HG03460 (cell line): ENCODE measurements at regions not wholly inside any gene's neighbourhood (a gene's known extent, or its start where the extent isn't known, plus 50 kb on each side); places are given as distances from the start of the nearest gene placed in this dataset.
"Not testable (repeated sequence)": the region's sequence is repeated elsewhere in the genome, so short reads cannot be mapped to it uniquely, and the experiment has no call there.

ENCODE experiments used
- ATAC-seq: cut with Tn5 transposase; IDR thresholded peaks from one replicate; pipeline ENCODE4 v1.9.1; 2021; ENCODE audit not compliant: unreplicated experiment

DNA sequence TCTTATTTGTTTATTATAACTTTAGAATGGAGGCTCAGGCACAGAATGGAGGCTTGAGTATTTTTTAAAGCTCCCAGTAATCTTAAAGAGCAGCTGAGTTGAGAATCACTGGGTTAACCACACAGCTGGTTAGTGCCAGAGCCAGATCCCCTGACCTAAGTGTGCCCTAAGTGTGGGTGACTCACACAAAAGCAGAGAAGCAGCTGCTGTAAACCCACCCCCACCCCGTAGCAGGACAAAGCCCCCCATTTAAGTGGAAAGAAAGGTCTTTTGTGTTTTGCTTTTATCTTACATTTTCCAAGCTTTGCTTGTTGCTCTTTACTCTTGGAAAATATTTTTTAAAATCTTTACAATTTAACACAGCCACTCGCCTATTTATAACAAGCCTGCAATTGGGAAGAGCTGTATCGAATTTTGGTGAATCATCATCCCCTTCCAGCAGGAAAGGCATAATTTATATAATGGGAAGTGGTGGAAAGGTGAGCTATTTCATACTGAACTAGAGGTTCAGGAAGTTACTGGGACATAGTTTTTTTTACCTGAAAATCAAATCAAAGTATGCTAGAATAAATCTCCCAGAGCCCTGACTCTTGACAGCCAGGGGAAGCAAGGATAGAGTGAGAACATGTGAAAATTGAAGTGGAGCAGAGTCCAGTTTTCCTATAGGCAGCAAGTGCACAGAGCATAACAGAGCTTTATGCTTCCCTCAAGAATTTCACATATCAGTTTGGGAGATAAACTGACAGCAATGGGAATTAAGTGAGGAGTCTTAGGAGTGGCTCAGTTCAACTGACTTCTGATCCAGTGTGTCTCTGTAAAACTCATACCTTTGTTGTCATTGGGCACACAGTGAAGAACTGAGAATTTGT, 405.7 kb downstream of the AASDHPPT start:
- no peak for ATAC-seq

DNA sequence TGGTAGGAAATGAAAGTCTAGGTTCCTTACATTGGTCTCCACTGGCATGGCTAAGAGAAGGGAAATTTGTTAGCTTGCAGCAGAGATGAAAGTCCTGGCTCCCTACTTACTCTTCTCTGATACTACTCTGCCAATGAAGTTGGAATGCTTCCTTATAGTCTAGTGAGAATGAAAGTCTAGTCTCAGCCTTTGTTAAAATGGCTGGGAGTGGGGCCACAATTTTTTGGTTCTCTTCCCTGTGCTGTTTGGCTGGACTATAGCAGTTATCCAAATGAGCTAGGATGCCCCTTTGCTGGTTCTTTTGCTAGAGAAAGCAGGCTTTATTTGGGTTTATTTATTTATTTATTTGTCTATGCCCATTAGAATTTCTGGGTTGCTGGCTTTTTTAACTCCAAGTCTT, 414.3 kb downstream of the AASDHPPT start:
- ATAC-seq: no peak

DNA sequence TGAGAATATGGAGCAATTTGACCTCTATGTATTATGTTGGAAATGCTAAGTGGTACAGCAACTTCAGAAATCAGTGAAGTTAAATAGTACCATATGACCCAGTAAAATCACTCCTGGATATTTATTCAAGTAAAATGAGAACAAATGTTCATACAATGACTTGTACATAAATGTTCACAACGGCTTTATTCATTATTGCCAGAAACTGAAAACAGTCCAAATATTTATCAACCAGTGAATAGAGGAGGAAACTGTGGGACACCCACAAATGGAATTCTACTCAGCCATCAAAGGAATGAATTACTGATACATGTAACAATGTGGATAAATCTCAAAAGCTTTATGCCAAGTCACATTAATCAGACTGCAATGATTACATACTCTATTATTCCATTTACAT, 416.3 kb downstream of the AASDHPPT start:
- no peak for ATAC-seq

DNA sequence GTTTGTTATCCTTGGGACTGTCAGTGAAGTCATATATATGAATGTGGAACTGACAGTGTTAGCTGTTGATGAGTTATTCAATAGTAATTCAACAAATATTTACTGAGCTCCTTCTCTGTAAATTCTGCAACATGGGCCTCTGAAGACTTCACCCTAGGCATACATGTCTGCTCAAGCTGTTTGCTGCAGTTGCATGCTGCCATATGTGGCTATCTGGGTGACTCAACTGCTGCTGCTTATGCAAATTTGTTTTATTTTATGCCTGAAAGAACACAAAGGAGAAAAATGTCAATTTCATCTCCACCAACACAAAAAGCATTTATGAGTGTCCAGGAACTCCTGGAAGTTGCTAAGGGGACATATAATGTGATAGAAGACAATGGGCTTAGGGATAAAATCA, 417.6 kb downstream of the AASDHPPT start:
- no peak for ATAC-seq

DNA sequence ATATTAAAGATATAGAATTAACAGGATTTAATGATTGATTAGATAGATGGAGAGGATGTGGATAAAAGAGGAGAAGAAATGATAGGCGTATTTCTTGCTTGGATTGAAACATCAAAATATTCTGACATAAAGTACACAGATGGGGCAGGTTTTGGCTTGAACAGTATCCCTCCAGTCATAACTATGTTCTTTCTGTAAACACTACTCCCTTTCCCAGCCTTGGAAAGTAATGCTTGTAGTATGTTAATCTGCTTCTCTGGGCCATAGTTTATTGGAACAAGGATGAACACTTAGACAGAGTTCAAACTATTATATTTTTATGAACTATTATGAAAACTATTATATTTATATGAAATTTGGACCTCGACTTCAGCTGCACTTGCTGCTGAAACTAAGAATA, 419.2 kb downstream of the AASDHPPT start:
- no peak for ATAC-seq

DNA sequence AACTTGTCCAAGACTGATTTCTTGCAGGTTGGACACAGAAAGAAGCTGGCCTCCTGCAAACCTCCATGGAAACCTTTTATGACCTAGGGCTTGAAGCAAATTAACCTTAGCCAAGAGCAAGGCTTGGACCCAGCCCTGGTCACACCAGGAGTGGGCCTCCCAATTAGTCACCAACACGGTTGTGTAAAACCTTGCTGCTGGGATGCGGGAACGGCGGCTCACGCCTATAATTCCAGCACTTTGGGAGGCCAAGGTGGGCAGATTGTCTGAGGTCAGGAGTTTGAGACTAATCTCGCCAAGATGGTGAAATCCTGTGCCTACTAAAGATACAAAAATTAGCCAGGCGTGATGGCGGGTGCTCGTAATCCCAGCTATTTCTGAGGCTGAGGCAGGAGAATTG, 419.9 kb downstream of the AASDHPPT start:
- no peak for ATAC-seq

DNA sequence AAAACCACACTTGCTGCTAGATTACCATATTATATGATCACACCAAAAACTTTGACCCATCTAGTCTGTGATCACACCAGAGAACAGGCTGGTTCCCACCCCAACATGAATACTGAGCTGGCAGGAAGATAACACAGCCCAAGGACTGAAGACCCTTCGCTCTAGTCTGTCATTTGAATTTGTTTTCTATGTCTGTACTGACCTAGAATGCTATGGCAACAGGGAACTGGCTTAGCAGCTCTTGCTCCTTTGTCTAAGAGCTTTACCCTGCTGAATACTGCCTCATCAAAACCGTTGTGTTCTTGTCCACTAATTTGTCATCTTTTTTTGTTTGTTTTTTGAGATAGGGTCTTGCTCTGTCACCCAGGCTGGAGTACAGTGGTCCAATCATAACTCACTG, 420.4 kb downstream of the AASDHPPT start:
- no peak for ATAC-seq

DNA sequence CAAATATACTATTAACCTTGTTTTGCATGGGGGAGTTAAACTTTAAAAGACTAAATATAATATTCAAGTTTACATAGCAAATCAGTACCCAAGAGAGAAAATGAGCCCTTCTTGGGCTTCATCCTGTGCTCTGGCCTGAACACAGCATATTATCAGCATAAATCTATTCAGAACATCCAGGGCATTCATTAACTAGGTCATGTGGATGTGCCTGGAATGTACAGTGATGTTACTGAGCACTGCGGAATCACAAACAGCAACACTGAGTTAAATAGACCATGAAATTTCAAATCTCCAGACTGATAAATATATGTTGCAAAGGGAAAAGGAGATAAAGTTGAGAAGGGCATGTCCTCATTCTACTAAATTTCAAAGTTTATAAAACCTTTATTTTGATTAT, 426.4 kb downstream of the AASDHPPT start:
- ATAC-seq: no peak

DNA sequence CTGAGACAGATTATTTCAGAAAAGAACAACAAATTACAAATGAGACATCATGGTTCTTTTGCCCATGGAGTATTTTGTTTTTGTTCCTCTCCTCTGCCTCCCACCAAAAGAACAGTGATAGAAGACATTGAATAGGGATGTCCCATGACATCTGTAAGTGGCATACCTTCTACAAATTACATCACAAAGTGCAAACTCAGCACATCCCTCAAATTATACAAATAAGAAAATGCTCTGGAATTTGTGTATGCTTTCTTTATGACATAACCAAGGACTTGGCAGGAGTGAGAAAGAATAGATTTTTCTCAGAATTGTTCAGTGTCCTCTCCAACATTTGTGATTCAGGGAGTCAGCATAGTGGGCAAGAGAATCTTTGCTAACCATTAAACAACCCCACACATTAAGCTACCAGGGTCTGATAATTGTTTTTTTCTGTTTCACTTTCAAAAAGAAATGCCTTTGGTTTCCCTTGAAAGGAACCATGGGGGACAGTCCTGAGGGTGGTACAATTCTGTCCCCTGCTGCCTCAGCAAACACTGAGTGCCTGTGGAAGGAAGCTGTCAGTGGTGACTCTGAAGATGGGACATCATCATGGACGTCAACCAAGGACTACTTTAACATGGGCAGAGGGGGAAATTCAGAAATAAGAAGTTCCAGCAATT, 430.3 kb downstream of the AASDHPPT start:
- no peak for ATAC-seq

DNA sequence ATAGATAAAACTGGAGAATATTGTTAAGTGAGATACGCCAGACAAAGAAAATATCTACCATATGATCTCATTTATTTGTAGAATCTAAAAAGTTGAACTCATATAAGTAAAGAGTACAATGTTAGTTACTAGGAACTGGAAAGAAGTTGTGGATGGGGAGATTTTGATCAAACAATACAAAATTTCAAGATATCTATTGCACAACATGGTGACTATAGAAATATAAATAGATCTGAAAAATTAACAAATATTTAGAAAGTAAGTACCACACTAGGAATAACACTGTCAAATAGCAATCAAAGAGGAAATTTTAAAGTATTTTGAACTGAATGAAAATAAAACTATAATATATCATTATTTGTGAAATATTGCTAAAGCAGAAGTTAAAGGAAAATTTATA, 437.2 kb downstream of the AASDHPPT start:
- no peak for ATAC-seq

DNA sequence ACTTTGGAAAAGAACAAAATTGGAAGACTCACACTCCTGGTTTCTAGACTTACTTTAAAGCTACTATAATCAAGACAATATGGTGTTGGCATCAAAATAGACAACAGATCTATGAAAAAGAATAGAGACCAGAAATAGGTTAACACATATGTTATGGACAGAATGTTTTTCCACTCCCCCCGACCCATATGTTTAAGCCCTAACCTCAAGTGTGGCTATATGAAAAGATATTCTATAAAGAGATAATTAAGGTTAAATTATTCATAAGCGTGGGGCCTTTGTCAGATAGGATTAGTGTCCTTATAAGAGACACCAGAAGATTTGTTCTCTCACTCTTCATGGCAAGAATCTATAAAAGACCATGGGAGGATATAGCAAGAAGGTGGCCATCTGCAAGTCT, 440.0 kb downstream of the AASDHPPT start:
- ATAC-seq: no peak

DNA sequence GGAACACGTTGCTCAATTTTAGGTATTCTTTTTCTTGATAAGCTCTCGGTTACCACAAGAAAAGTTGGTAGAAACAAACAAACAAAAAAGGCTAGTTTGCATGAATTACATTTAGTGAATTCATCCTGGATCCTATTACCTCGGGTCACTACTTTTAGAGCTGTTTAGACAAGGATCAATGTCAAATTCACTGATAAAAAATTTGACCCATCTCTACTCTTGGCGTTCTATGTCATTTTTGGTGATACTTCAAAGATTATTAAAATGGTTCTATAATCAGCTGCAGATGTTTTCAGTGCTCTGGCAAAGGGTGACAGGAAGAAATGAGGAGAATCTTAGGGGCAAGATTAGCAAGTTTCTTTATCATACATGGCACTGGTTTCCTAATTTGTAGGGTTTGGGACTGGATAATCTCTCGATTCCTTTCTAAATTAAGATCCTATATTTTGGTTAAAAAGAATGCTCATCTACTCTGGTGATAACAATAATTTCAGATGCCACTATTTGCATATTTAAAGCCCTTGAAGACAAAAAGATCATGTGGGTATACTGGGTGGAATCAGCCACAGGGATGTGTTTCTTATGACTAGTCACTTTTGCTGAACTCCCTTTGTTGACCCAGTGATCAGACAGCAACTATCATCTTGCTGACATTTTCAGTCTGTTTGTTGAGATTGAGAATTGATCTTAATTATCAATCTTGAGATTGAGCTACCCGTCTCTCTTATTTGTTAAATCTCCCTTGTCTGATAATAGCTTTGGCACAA, 442.9 kb downstream of the AASDHPPT start:
- ATAC-seq: no peak

DNA sequence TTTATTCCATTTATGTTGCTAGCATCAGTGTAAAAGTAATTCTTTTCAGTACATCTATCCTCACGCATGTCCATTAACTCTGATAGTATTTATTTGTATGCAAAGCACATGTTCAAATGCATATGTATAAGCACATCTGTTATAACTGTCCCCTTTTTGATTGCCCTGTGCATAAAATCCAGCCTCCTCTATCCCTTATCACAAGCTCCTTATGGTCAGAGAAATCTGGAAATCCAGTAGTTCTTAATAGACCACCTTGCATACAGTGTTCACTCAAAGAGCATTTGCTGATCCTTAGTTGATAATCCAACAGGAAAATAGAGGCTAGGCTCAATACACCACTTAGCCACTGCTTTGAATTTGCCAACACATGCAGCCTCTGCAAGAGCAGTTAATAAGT, 443.5 kb downstream of the AASDHPPT start:
- ATAC-seq: no peak

DNA sequence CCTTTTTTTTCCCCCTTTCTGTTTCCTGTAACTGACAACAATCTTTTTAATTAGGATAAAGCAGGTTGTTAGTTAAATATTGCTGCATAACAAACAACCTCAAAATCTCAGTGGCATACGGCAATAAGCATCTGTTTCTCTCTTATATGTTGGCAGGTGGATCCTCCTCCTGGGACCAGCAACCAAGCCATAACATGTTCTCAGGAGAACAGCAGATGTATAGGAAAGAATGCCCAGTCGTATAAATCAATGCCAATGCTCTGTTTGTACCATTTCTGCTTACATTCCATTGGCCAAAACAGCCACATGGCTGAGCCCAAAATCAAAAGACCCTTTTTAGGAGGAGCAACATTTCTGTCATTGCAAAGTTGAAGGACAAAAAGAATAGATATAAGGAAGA, 445.7 kb downstream of the AASDHPPT start:
- ATAC-seq: no peak

DNA sequence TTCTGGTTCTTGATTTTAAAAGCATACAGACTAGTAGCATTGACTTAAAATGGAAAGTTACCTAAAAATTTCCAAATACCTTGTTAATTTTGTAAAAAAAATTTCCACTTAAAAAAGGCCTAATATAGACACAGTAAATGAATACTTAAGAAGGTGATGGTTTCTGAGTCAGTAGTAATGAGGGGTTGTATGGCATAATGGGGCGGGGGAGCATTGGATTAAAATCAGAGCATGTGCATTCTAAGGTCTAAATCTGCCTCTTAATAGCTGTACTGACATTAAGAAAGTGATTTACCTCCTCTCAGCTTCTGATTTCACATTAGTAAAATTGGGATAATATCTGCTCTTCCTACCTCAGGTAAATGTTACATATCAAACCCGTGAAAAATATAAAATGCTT, 446.5 kb downstream of the AASDHPPT start:
- no peak for ATAC-seq

DNA sequence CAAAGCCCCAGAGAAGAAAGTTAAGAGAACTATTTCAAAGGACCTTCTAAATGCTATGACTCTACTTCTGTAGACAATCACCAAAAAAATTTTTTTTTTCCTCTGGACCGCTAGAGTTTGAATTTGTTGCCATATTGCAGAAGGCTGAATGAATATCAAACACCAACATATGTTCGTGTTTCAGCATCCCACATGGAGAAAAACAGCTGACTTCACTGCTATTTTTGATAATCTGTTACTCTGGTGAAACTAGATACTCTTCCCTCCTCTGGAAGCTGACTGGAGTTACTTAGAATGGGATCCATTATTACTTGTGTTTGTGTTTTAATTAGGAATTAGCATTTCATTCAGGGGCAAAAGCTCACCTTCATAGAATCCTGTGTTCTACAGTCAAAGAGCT, 447.0 kb downstream of the AASDHPPT start:
- no peak for ATAC-seq

DNA sequence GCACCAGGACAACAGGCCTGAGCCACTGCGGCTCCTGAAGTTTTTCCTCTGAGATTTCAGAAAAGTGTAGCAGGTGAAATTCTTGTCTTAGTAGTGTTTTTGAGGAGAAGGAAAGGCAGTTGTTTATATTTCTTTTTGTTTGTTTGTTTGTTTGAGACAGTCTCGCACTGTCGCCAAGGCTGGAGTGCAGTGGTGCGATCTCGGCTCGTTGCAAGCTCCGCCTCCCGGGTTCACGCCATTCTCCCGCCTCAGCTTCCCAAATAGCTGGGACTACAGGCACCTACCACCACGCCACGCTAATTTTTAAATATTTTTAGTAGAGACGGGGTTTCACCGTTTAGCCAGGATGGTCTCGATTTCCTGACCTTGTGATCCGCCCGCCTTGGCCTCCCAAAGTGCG, 454.2 kb downstream of the AASDHPPT start:
- not testable (repeated sequence) for ATAC-seq

DNA sequence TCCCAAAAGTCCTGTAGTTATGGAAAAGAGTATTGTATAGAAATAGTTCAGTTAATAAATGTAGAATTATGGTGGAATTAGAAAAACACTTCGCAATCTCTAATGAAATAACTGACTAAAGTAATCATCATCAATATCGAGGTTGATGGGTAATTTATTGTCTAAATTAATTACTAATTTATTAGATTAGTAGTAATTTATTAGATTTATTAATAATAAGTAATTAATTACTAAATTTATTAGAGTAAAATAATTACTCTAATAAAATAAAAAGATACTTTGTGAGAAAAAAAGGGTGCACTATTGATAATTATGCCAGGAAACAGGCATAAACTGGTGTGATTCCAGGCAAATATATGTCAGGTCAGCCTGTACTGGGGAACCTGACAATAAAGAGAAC, 455.6 kb downstream of the AASDHPPT start:
- no peak for ATAC-seq

DNA sequence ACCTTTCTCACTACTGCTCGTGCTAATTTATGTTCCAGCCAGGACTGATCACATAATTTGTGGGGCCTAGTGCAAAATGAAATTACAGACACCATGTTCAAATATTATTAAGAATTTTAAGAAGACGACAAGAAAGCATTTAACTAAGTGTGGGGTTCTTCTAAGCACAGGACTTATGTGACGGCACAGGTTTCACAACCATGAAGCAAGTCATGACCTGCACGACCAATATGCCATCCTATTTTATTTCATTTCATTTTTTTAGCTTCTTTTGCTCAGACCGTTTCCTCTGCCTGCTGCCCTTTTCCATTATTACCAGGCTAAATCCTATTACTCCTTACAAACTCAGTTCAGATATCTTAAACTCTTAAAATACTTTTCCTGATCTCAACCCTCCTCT, 462.5 kb downstream of the AASDHPPT start:
- ATAC-seq: no peak

DNA sequence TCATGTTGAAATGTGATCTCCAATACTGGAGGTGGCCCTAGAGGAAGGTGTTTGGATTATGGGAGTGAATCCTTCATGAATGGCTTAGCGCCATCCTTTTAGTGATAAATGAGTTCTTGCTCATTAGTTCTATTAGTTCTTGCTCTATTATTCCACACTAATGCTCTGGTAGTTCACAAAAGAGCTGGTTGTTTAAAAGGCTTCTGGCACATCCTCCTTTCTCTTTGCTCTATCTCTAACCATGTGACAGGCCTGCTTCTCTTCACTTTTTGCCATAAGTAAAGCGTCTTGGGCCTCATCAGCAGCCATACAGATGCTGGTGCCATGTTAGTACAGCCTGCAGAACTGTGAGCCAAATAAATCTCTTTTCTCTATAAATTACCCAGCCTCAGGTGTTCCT, 469.9 kb downstream of the GUCY1A2 start:
- no peak for ATAC-seq

DNA sequence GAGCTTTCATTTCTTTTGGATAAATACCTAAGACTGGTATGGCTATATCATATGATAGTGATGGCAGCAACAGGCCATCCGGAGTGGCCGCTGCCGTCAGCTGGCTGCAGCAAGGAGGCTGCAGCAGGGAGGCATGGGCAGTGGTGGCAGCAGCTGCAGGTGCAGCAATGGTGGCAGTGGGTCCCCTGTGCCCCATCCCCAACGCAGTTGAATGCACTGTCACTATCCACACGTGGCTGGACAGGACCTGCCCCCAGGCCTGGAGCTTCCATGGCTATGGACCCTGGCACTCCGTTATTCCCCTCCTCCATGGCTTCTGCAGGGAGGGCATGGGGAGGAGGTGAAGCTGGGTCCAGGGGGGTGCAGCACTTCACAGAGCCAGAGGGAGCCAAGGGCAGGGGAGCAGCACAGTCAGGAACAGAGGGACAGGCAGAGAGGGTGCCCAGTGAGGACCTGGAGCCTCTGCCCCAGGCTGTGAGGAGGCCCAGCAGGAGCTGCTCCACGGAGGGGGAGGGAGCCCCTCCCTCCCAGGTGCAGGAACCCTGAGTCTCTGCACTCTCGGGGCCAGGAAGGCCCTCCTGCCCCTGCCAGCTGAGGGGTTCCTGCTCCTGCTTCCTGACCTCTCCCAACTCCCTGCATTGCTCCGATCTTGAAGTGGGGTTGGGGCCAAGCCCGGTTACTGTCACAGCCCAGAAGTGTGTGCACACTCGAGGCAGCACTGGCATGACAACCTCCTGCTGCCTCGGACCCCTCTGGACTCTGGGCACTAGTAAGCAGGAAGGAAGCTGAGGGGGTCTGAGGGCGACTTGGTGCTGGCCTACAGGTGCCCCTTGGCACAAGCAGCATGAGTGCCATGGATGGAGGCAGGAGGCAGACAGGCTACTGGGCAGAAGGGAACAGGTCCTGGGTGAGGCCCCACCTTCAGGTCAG, 466.3 kb downstream of the GUCY1A2 start:
- no peak for ATAC-seq
